Nephron progenitor cell (in vitro differentiated cells): ENCODE measurements at regions not wholly inside any gene's neighbourhood (a gene's known extent, or its start where the extent isn't known, plus 50 kb on each side); places are given as distances from the start of the nearest gene placed in this dataset.

Experiments
- DNase-seq: peaks from one replicate; pipeline ENCODE4 v3.0.0; 2021
- H3K27ac Mint-ChIP-seq: 2 replicates; pipeline ENCODE4 v1.8.0; 2021; ENCODE audit warnings: mild to moderate bottlenecking, moderate library complexity, mixed read lengths
- H3K27me3 Mint-ChIP-seq: 2 replicates; pipeline ENCODE4 v1.8.0; 2021; ENCODE audit warnings: mild to moderate bottlenecking, low read depth, mixed read lengths; ENCODE audit not compliant: poor library complexity
- H3K36me3 Mint-ChIP-seq: 2 replicates; pipeline ENCODE4 v1.8.0; 2021; ENCODE audit warnings: low read depth, mixed read lengths
- H3K4me1 Mint-ChIP-seq: 2 replicates; pipeline ENCODE4 v1.8.0; 2021; ENCODE audit warnings: mixed read lengths
- H3K4me3 Mint-ChIP-seq: 2 replicates; pipeline ENCODE4 v1.8.0; 2021; ENCODE audit warnings: mild to moderate bottlenecking, moderate library complexity, mixed read lengths
- H3K9me3 Mint-ChIP-seq: 2 replicates; pipeline ENCODE4 v1.8.0; 2021; ENCODE audit warnings: mild to moderate bottlenecking, moderate library complexity, mixed read lengths
- CTCF ChIP-seq: fragments of 200-600 bp; sonication (generic); IDR thresholded peaks from 2 replicates; pipeline ENCODE4 v1.5.0; 2021; ENCODE audit warnings: antibody characterized with exemption

GRCh38 chr12:128155571-128155970 lies 111.4 kb upstream of the TMEM132C start:
- H3K4me1 Mint-ChIP-seq = no peaks in the 10 kb centered on the region
- H3K36me3 Mint-ChIP-seq = no peaks in the 10 kb centered on the region
- no peak for TF ChIP-seq CTCF
- peaks cover 10% of the 10 kb centered on the region for H3K9me3 Mint-ChIP-seq
- no peak for DNase-seq
- H3K4me3 Mint-ChIP-seq = no peak overlapping the region
- peaks cover 9% of the 10 kb centered on the region for H3K27me3 Mint-ChIP-seq
- no peak overlapping the region for H3K27ac Mint-ChIP-seq

- H3K27ac Mint-ChIP-seq = no peak overlapping the region
- H3K9me3 Mint-ChIP-seq = no peaks in the 10 kb centered on the region
- H3K36me3 Mint-ChIP-seq = no peaks in the 10 kb centered on the region
- H3K27me3 Mint-ChIP-seq = no peaks in the 10 kb centered on the region
- H3K4me1 Mint-ChIP-seq = peaks cover 14% of the 10 kb centered on the region
- no peak overlapping the region for H3K4me3 Mint-ChIP-seq
- no peak for TF ChIP-seq CTCF
- DNase-seq = no peak
These were observed 103.9 kb upstream of the TMEM132C start for GRCh38 chr12:128163086-128163485.

GRCh38 chr12:128164533-128164932 lies 102.4 kb upstream of the TMEM132C start:
- Mint-ChIP-seq H3K27ac (no peak overlapping the region), H3K4me1 (peaks cover 26% of the 10 kb centered on the region), H3K9me3 (no peaks in the 10 kb centered on the region), H3K27me3 (no peaks in the 10 kb centered on the region), H3K36me3 (no peaks in the 10 kb centered on the region), H3K4me3 (no peak overlapping the region)
- no peak for TF ChIP-seq CTCF
- no peak for DNase-seq

GRCh38 chr12:128165387-128165786 lies 101.6 kb upstream of the TMEM132C start:
- H3K9me3 Mint-ChIP-seq = no peaks in the 10 kb centered on the region
- DNase-seq = no peak
- no peak overlapping the region for H3K27ac Mint-ChIP-seq
- H3K27me3 Mint-ChIP-seq = no peaks in the 10 kb centered on the region
- no peak for TF ChIP-seq CTCF
- peaks cover 32% of the 10 kb centered on the region for H3K4me1 Mint-ChIP-seq
- no peaks in the 10 kb centered on the region for H3K36me3 Mint-ChIP-seq
- H3K4me3 Mint-ChIP-seq = no peak overlapping the region

GRCh38 chr12:128168273-128168672 lies 98.7 kb upstream of the TMEM132C start:
- no peak overlapping the region for H3K27ac Mint-ChIP-seq
- no peaks in the 10 kb centered on the region for H3K27me3 Mint-ChIP-seq
- no peak for DNase-seq
- H3K4me1 Mint-ChIP-seq = peaks cover 32% of the 10 kb centered on the region
- H3K9me3 Mint-ChIP-seq = no peaks in the 10 kb centered on the region
- no peak overlapping the region for H3K4me3 Mint-ChIP-seq
- H3K36me3 Mint-ChIP-seq = no peaks in the 10 kb centered on the region
- TF ChIP-seq CTCF = no peak

- no peak overlapping the region for H3K4me3 Mint-ChIP-seq
- no peaks in the 10 kb centered on the region for H3K36me3 Mint-ChIP-seq
- no peak for DNase-seq
- no peak for TF ChIP-seq CTCF
- H3K27ac Mint-ChIP-seq = no peak overlapping the region
- peaks cover 29% of the 10 kb centered on the region for H3K4me1 Mint-ChIP-seq
- no peaks in the 10 kb centered on the region for H3K9me3 Mint-ChIP-seq
- H3K27me3 Mint-ChIP-seq = no peaks in the 10 kb centered on the region
These were observed 96.8 kb upstream of the TMEM132C start for GRCh38 chr12:128170181-128170580.
